RPMI8226 (cell line): ENCODE measurements at regions not wholly inside any gene's neighbourhood (a gene's known extent, or its start where the extent isn't known, plus 50 kb on each side); places are given as distances from the start of the nearest gene placed in this dataset.
A peak's percentile ranks its signal among the peaks of the same experiment; 100 is the strongest.

ENCODE experiments used
- DNase-seq: peaks from one replicate; pipeline ENCODE4 v3.0.0-alpha.2; 2015

DNA sequence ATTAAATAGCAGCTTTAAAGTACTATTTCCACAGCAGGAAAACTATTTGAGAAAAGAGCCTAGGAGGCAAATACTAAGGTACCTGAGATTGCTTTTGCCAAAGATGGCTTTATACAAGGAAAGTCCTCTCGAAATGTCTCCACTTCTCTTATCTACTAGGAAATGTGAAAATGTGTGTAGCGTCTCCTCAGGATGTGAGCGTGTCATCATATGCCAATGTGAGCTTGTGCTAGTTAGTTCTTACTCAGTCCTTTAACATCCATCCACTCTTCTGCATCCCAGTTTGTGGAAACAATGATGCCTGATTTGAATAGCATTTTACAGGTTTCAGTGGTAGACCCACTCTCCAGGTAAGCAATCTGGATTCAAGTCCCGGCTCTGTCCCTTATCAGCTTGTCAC lies 421.0 kb downstream of the DYNC2H1 start:
- no peak for DNase-seq

GRCh38 chr11:103532133-103532788 lies 423.0 kb downstream of the DYNC2H1 start:
- DNase-seq = no peak

GRCh38 chr11:103534191-103534590 lies 425.0 kb downstream of the DYNC2H1 start:
- no peak for DNase-seq

DNA sequence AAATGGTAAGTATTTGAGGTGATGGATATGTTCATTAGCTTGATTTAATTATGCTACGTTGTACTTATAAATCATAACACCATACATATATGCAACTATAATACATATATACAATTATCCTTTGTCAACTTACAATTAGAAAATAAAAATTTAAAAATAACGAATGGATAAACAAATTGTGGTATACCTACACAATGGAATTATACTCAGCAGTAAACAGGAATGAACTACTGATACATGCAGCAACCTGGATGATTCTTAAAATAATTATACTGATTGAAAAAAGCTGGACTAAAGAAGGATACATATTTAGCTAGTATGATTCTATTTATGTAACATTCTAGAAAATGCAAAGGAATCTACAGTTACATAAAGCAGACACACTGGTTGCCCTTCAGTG lies 425.7 kb downstream of the DYNC2H1 start:
- no peak for DNase-seq

GRCh38 chr11:103536335-103536722 lies 427.1 kb downstream of the DYNC2H1 start:
- no peak for DNase-seq

DNA sequence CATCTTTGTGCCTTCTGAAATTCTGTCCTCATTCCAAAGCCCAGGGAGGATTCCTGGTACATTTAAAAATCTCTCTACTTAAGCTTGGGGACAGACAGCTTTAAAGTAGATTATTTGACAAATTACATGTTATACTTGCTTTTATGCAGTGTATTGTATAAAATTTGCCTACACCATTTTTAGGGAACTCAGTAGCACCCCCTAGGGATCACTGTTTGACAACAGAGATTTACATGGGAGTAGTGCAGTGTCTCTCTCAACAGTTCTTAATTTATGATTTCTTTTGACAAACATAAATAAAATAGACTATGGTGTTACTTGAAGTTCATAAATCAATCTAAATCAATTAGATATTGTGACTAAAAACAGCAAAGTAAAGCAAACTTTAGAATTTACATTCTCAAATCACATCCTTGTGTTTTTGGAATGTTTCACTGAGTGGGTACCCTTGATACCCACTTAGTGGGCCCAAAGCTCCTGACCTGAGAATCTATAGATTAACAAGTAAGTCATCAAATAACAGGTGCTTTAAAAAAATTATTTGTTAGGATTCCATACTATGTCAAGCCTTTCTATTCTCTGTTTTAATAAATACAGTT lies 428.8 kb downstream of the DYNC2H1 start:
- DNase-seq = peak; percentile 18

DNA sequence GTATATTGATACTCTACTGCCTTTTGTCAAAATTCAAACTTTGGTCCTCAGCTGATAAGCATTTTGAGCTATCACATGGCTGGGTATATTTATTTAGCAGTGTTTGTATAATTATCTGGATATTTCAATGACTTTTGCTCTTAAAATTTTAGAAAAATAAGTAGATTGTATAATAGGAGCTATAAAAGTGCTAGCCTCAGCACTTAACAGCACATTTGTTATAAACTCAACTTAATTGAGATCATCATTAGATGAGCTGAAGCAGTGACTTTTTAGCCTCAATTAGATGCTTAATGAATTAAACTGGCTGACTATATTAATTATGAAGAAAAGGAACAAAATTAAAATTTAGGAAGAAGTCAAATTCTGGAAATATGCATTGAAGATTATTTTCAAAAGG lies 429.9 kb downstream of the DYNC2H1 start:
- no peak for DNase-seq

GRCh38 chr11:103541186-103541795 lies 432.1 kb downstream of the DYNC2H1 start:
- no peak for DNase-seq

GRCh38 chr11:103542851-103543250 lies 433.6 kb downstream of the DYNC2H1 start:
- no peak for DNase-seq

DNA sequence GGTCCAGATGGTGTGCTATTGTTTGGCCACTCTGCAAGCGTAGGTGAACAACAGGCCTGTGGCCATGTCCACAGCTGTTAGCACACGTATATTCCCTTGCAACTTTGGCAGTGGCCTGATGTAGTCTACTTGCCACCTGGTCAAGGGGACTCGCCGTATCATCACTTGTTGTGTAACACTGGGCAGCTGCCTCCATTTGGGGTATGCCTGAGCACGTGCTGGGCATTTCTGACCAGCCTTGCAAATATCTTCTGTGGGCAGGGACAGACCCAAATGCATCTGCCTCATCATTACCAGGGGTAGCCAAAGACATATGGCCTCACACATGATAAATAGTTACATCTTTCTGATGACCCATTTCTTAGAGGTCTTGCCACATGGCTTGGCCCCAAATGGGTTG lies 434.2 kb downstream of the DYNC2H1 start:
- no peak for DNase-seq

DNA sequence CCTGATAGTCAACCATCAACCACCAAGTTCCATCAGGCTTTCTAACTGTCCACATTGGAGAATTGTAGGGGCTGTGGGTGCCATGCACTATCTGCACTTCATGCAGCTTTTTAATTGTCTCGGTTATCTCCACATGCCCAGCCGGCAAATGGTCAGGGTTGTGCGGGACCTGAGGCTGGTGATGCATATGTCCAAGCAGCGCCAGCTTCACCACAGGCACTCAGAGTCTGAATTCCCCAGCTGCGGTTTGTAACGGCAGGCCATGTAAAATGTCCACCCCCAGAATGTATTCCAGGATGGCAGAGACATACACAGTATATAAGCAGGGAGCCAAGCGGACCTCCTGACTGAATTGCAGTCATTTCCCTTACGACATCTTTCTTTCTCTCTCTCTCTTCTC lies 435.6 kb downstream of the DYNC2H1 start:
- no peak for DNase-seq

DNA sequence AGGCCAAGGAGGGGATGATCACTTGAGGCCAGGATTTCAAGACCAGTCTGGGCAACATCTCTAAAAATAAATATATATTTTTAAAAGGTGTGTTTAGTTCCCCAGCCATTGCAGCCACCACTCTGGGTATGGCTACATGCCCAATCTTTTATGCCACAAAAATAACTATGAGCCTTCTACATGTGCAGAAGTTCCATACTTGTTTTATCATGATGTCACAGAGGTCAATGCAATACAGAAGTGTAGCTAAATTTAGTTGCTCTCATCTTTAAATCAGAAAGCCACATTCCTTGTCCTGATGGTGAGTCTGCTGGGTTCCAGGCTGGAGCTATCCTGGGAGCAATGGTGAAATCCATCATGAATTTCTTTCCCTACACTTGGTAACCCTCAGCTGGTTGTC lies 436.3 kb downstream of the DYNC2H1 start:
- no peak for DNase-seq

DNA sequence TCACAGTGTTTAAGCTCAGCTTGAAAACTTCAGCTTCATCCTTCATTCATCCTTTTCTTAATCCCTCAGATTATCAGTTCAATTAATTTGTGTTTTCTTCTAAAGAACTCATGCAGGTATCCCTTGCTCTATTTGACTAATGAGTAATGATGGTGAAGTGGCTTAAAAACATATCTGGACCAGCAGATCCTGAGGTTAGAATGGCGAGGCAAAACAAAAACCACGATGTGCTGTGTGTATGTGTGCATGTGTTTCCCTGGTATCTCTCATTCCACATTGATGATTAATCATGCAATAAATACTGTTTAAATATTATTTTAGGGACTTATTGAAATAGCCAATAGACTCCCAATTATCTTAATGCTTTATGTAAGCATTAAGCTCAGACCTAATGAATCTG lies 437.0 kb downstream of the DYNC2H1 start:
- DNase-seq = no peak

DNA sequence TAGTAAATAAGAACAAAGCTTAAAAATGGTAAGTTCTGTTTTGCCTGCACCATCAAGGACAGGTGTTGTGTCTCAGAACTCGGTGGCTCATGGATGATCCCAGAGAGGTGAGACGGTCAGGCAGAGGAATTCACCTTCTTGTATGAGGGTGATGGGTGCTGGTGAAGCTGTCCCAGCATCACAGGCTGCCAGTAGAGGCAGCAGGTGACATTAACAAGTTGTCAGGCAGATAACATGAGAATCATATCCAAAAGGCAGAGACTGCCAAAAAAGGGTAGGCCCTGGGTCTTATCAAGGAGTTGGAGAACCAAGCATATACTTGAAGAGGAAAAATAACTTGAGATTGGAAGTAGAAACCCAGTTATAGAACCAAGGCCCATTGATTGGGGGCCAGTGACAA lies 437.8 kb downstream of the DYNC2H1 start:
- DNase-seq = no peak

GRCh38 chr11:103547691-103548090 lies 438.5 kb downstream of the DYNC2H1 start:
- DNase-seq = no peak

- no peak for DNase-seq
These were observed 439.6 kb downstream of the DYNC2H1 start for GRCh38 chr11:103548838-103549237.

DNA sequence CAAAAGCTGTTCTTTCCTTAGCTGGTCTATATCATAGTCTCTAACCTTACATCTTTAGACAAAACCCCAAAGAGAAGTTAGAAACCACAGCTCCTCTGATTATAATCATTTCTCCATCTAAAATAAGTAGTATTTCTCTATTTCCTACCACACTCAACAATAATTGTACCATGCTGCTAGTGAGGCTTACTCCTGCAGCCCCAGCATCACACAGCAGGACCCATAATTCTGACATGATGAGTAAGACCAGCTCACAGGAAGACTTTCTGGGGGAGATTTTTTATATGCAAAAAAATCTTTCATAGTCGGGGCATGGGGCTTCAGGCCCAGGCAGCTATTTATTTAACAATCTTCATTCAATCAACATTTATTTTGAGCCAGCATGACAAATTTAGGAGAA lies 441.6 kb downstream of the DYNC2H1 start:
- no peak for DNase-seq

DNA sequence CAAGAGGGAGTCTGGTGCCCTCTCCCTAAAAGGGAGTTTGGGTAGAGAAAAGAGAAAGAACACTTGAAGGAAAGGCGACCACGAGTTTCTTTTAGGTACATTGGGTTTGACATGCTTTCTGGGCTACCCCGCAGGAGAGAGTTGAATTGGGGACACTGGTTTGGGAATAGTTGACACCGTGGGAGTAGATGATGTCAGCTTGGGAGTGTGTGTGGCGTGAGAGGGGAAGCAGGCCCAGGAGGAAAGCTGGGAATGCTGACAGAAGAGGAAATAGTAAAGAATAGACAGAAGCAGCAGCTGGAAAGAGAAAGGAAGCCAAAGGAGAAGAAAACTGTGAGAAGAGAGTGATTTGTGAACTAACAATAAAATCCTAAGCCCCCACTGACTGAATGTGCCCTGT lies 442.9 kb downstream of the DYNC2H1 start:
- DNase-seq = no peak

DNA sequence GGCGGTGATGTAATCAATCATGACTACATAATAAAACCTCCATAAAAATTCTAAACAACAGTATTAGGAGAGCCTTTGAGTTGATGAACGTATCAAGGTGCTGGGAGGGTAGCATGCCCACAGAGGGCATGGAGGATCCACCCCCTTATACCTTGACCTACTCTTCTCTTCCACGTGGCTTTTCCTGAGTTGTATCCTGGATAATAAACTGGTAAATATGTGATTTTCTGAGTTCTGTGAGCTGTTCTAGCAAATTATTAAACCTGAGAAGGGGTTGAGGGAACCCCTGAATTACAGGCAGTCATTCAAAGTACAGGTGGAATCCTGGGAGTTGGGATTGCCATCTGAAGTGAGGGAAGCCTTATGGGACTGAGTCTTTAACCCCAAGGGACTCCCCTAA lies 446.9 kb downstream of the DYNC2H1 start:
- no peak for DNase-seq

DNA sequence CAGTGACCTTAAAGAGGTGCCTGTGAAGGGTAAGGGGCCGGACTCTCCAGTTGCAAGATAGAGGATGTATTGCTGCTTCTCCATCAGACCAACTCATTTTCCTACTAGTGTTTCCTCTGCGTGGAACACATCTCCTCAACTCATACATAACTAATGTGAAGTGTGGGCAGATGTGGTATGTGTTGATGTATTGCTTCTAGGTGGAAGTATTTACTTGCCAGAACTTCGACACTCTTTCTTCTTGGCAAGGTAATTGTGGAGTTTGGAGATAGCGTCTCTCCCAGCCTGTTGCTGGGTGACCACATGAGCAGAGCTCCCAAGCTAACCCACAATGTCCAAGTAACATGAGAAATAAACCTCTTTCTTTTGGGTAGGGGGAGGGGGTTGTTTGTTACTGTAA lies 456.9 kb downstream of the DYNC2H1 start:
- DNase-seq = no peak

DNA sequence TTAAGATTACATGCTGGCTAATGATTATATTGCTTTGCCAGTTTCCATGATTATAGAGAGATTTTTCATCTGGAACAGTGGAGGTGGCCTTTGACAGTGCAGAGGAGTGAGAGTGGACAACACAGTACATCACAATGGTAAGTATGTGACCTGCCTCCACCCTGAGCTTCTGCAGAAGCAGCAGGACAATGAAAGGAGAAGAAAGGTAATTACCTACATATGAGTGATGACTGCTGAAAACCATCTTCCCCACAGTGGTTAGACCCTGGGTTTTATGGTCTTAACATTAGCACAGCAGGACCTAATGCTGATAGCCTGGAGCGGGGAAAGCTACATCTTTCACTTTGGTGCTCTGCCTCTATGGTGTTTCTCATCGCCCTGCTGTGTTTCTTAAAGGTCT lies 454.7 kb upstream of the DDI1 start:
- DNase-seq = no peak

GRCh38 chr11:103582351-103582909 lies 454.0 kb upstream of the DDI1 start:
- DNase-seq = no peak

GRCh38 chr11:103584021-103584420 lies 452.4 kb upstream of the DDI1 start:
- DNase-seq = no peak

DNA sequence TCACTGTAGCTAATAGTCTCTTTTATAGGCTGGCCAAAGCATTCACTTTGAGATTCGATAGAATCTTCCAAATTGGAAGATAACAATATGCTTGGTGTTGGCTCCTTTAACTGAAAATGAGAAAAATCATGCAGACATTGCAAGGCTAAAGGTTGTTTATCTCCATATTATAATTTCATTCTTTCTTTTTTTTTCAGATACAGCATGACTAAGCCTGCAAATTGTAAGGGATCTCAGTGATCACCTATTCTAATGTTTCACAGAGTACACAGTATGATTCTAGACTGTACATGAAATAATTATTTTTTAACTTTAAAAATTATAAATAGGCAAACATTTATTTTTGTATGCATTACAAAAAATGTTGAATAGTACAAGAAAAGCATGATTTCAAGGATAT lies 451.7 kb upstream of the DDI1 start:
- no peak for DNase-seq

- no peak for DNase-seq
These were observed 451.0 kb upstream of the DDI1 start for GRCh38 chr11:103585401-103585800.
